Stimulated activated CD4-positive, alpha-beta T cell treated with anti-CD3 and anti-CD28 coated beads, Interleukin-2, amount 100 ng/mL, for 24 hours (primary cell): ENCODE measurements at regions not wholly inside any gene's neighbourhood (a gene's known extent, or its start where the extent isn't known, plus 50 kb on each side); places are given as distances from the start of the nearest gene placed in this dataset.

Experiments used
- DNase-seq, 2 donors: peaks; one replicate each; pipeline ENCODE4 v3.0.0-alpha.2; 2020

GRCh38 chr14:95409477-95410272 lies 90.0 kb upstream of the CLMN start:
- no peak for DNase-seq

GRCh38 chr14:95408731-95409476 lies 89.2 kb upstream of the CLMN start:
- no peak for DNase-seq

- DNase-seq, result no peak
Observed at GRCh38 chr14:95407354-95407753, 87.6 kb upstream of the CLMN start.

DNA sequence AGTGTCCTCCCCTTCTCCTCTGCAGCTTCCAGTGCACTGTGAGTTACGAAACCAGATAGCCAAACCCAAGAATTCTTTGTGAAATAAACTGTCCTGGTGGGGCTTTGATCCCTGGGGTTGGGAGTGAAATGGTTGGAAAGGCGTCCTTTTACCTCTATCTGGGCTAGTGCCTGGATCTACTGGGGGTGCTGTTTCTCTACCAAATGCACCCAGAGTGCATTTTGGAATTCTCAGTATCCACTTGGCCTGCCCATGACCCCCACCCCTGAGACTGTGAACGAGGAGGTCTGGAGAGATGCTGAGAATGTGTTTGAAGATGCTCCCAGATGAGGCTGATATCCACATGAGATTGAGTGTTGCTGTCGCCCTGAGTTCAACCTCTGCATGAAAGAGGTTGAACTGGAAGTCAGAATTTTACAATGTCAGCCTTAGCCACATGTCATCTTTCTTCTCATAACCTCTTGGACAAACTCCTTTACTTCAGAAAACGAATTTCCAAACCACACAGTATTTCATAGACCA lies 87.1 kb upstream of the CLMN start:
- no peak for DNase-seq

DNA sequence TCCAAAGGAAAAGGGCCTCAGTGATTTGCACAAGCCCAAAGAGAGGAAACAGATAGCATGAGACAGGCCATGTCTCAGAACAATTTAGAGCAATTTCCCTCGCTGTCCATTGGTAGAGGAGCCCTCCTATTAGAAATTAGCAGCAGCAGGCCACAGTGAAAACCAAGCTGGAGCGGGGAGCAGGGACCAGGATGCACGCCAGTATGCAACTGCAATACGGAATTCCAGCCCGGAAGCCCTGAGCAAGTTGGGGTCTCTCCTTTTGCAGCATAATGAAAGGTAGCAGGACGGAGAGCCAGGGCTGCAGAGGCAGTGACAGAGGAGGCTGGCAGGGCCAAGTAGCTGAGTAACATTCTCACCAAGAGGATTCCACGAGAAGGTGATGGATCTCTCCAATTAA lies 84.9 kb upstream of the CLMN start:
- DNase-seq, result no peak

GRCh38 chr14:95402578-95402977 lies 82.9 kb upstream of the CLMN start:
- no peak for DNase-seq

- DNase-seq, result no peak
Observed at GRCh38 chr14:95402176-95402575, 82.5 kb upstream of the CLMN start.

GRCh38 chr14:95398630-95399547 lies 79.2 kb upstream of the CLMN start:
- no peak for DNase-seq

DNA sequence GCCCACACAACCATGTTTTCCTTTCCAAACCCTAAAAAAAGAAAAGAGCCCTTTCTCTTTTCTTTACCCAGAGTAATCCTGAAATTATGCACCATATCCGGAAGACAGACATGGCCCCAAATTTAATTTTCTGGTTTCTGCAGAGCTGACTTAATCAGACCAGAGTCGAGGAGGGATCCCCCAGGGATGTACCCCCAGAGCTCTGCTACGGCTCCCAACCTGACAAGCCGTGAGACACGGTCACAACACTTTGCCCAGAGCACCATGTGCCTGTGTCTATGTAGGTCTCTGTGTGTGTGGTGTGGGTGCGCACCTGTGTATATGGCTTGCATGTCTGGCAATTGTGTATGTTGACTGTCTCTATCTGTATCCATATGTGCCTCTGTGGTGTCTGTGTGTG lies 77.6 kb upstream of the CLMN start:
- no peak for DNase-seq

DNA sequence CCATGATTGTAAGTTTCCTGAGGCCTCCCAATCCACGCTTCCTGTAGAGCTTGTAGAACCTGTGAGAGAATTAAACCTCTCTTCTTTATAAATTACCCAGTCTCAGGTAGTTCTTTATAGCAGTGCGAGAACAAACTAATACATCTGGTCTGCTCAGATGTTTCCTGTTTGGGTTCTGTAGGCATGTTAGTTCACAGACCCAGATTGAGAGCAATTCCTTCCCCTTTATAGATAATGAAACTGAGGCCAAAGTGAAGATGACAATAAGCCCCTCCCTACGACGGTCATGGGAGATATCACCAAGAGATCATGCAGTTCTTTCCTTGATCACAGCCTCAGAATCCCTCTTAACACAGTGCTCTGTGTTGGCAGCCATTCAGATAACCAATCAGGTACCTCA lies 76.5 kb upstream of the CLMN start:
- DNase-seq, result no peak

- no peak for DNase-seq
Observed at GRCh38 chr14:95395098-95395737, 75.5 kb upstream of the CLMN start.

- no peak for DNase-seq
Observed at GRCh38 chr14:95394297-95395097, 74.8 kb upstream of the CLMN start.

DNA sequence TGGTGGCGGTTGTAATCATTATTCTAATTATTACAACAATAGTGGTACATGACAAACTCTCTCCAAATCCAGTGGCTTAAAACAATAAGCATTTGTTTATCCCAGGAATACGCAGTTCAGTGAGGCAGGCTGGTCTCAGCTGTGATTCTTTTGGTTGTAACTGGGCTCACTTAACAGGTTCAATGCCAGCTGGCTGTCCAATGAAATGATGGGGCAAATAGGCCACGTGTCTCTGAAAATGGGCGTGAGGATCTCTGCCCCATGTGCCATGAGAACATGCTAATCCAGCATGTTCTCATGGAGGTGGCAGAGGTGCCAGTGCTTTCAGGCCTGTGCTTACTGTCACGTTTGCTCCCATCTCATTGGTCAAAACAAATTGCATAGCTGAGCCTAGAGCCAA lies 73.1 kb upstream of the CLMN start:
- no peak for DNase-seq

GRCh38 chr14:95391331-95391730 lies 71.6 kb upstream of the CLMN start:
- DNase-seq, result no peak

GRCh38 chr14:95389471-95390011 lies 69.8 kb upstream of the CLMN start:
- no peak for DNase-seq

- DNase-seq, result no peak
Observed at GRCh38 chr14:95388699-95389098, 69.0 kb upstream of the CLMN start.

DNA sequence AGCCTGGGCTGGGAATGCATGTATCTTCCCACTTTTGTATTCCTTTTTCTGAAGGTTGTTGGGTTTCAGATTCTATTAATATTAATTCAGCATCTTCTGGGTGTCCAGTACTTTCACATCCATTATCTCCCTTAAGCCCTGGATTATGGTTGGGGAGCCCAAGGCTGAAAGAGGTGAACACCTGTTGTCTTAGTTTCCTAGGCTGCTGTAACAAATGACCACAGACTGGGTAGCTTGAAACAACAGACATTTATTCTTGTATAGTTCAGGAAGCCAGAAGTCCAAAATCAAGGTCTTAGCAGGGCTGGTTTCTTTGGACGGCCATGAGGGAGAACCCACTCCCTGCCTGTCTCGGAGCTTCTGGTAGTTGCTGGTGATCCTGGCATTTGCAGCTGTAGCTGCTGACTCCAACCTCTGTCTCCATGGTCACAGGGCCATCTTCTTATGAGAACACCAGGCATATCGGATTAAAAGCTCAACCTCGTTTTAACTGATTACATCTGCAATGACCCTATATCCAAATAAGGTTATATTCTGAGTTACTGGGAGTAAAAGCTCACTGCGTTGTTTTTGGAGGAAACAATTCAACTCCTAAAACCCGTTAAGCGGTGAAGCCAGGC lies 68.2 kb upstream of the CLMN start:
- no peak for DNase-seq

DNA sequence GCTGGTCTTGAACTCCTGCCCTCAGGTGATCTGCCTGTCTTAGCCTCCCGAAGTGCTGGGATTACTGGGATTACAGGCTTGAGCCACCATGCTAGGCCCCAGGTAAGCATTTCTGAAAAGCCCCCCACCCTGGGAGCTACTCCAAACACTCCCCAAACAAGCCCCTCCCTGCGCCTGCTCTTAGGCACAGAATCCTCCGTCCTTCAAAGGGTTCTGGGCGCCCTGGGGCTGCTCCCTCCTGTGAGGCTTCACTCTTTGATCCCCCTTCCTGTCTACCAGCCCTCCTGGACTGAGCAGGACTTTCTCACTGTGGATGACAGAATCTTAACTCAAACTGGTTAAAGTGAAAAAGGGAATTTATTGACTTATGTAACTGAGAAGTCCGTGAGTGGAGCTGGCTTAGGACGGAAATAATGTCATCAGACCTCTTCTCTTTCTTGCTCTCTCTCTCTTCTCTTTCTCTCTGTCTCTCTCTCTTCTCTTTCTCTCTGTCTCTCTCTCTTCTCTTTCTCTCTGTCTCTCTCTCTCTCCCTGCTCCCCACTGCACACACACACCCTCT lies 66.9 kb upstream of the CLMN start:
- DNase-seq, result no peak

- DNase-seq, result no peak
Observed at GRCh38 chr14:95385701-95386100, 66.0 kb upstream of the CLMN start.

DNA sequence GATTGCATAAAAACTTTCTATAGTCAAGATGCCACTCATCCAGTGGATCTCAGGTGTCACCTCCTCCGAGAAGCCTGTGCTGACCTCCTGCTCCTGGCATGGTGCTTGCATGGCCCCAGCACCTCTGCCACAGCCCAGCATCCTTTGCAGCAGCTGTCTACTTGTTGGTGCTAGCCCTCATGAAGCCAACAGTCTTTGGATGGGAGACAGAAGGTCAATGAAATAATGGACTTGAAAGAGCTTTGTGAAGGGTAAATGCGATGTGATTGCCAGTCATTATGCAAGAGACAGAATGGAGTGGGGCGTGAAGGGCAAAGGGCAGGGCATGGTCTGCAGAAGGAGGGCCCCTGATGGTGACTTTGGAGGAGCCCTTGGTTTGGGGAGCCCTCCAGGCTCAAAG lies 63.0 kb upstream of the CLMN start:
- DNase-seq, result no peak

DNA sequence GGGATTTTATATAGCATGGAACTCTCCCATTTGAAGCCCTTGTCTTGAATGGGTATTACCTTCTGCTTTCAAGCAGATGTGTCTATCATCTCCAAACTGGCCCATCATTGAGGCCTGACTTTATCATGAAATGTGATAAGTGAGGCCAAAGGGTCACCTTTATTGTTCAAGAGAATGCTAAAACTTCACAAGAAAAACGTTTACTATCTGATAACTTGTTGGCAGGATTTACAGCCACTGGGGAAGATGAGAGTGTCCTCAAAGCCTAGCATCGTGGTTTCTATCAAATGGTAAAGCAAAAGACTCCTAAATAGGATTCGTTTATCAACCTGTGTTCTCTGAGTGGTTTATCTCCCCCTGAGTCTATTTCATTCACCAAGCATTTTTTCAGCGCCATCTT lies 62.0 kb upstream of the CLMN start:
- no peak for DNase-seq
